DND-41 (cell line): ENCODE measurements at regions not wholly inside any gene's neighbourhood (a gene's known extent, or its start where the extent isn't known, plus 50 kb on each side); places are given as distances from the start of the nearest gene placed in this dataset.

Experiments
- ATAC-seq: fragments of 200-7000 bp; cut with Tn5 transposase; 3 replicates; pipeline ENCODE4 v1.9.1; 2021; ENCODE audit warnings: low read depth; ENCODE audit not compliant: insufficient read depth
- DNase-seq: peaks from one replicate; pipeline ENCODE4 v3.0.0-alpha.2; 2020
- H2AFZ ChIP-seq: 2 replicates; pipeline ENCODE4 v1.6.0; 2012; ENCODE audit warnings: low read depth, low read length
- H3K27ac ChIP-seq: 2 replicates; pipeline ENCODE4 v1.5.1; 2012; ENCODE audit warnings: low read length, inconsistent platforms
- H3K27me3 ChIP-seq: fragments of 200-600 bp; sonication (generic); 2 replicates; pipeline ENCODE4 v1.6.0; 2012; ENCODE audit warnings: low read length, mild to moderate bottlenecking, inconsistent platforms; ENCODE audit not compliant: insufficient read depth, poor library complexity
- H3K36me3 ChIP-seq: 2 replicates; pipeline ENCODE4 v1.5.1; 2012; ENCODE audit warnings: low read length, inconsistent platforms; ENCODE audit not compliant: insufficient read depth
- H3K4me1 ChIP-seq: 2 replicates; pipeline ENCODE4 v1.5.1; 2012; ENCODE audit warnings: mild to moderate bottlenecking, low read length; ENCODE audit not compliant: insufficient read depth
- H3K4me2 ChIP-seq: 2 replicates; pipeline ENCODE4 v1.6.0; 2012; ENCODE audit warnings: mild to moderate bottlenecking, moderate library complexity, low read length, inconsistent platforms; ENCODE audit not compliant: insufficient read depth
- H3K4me3 ChIP-seq, 2 experiments: fragments of 200-600 bp in 1 of 2; shearing (Covaris generic) in 1 of 2; 2 replicates each; pipeline ENCODE4 v1.5.1; 2012 to 2016; ENCODE audit warnings: inconsistent platforms in 2 of 2, low read length in 2 of 2, mild to moderate bottlenecking in 2 of 2, low read depth in 1 of 2, moderate library complexity in 1 of 2
- H3K79me2 ChIP-seq: 2 replicates; pipeline ENCODE4 v1.6.0; 2012; ENCODE audit warnings: low read length, inconsistent platforms; ENCODE audit not compliant: insufficient read depth
- H3K9ac ChIP-seq: 2 replicates; pipeline ENCODE4 v1.6.0; 2012; ENCODE audit warnings: low read depth, mild to moderate bottlenecking, inconsistent platforms, low read length, moderate library complexity
- H3K9me3 ChIP-seq: 2 replicates; pipeline ENCODE4 v1.5.1; 2012; ENCODE audit warnings: low read length, moderate library complexity, mild to moderate bottlenecking, inconsistent platforms; ENCODE audit not compliant: insufficient read depth, severe bottlenecking
- H4K20me1 ChIP-seq: 2 replicates; pipeline ENCODE4 v1.6.0; 2012; ENCODE audit warnings: low read length; ENCODE audit not compliant: insufficient read depth
- EZH2 ChIP-seq: IDR thresholded peaks from 3 replicates; pipeline ENCODE4 v1.6.1; 2012; ENCODE audit warnings: borderline replicate concordance, low read depth, mild to moderate bottlenecking, moderate library complexity, low read length, inconsistent platforms; ENCODE audit not compliant: severe bottlenecking
- TF ChIP-seq, protein P1 (sequence below): IDR thresholded peaks from 2 replicates; pipeline ENCODE4 v1.5.1; 2012; ENCODE audit warnings: borderline replicate concordance, low read length, moderate library complexity, mild to moderate bottlenecking; ENCODE audit not compliant: poor library complexity, severe bottlenecking; ENCODE audit errors: extremely low read depth

DNA sequence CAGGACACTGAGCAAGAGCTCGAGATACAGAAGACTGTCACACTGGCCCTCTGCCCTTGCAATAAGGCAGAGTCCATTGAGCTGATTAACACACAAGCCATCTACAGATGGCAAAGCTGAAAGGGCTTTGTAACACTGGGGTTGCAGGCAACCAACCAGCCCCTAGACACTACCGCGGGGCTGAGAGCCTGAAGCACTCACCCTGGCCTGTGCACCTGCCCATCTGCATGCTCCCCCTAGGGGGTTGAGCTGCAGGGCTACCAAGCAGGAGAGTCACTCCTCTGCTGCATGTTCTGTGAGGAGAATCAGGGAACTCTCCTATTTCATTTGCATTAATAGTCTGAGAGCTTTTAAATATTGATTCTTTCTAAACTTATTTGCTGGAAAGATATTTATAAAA is 128.1 kb upstream of the VIPR2 start:
- Histone ChIP-seq H3K79me2 (no peaks in the 10 kb centered on the region), H3K36me3 (no peaks in the 10 kb centered on the region), H3K9ac (no peak overlapping the region), H3K4me3 (no peak overlapping the region), H4K20me1 (no peaks in the 10 kb centered on the region), H3K4me2 (no peak overlapping the region), H3K9me3 (peaks cover 22% of the 10 kb centered on the region), H2AFZ (no peak overlapping the region), H3K27me3 (no peaks in the 10 kb centered on the region), H3K4me1 (peaks cover 7% of the 10 kb centered on the region), H3K27ac (no peak overlapping the region)
- DNase-seq = no peak
- TF ChIP-seq, protein P1, sequence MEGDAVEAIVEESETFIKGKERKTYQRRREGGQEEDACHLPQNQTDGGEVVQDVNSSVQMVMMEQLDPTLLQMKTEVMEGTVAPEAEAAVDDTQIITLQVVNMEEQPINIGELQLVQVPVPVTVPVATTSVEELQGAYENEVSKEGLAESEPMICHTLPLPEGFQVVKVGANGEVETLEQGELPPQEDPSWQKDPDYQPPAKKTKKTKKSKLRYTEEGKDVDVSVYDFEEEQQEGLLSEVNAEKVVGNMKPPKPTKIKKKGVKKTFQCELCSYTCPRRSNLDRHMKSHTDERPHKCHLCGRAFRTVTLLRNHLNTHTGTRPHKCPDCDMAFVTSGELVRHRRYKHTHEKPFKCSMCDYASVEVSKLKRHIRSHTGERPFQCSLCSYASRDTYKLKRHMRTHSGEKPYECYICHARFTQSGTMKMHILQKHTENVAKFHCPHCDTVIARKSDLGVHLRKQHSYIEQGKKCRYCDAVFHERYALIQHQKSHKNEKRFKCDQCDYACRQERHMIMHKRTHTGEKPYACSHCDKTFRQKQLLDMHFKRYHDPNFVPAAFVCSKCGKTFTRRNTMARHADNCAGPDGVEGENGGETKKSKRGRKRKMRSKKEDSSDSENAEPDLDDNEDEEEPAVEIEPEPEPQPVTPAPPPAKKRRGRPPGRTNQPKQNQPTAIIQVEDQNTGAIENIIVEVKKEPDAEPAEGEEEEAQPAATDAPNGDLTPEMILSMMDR = no peak
- no peak for TF ChIP-seq EZH2
- peak; percentile 52; the same call in 1 of the 3 replicates for ATAC-seq

DNA sequence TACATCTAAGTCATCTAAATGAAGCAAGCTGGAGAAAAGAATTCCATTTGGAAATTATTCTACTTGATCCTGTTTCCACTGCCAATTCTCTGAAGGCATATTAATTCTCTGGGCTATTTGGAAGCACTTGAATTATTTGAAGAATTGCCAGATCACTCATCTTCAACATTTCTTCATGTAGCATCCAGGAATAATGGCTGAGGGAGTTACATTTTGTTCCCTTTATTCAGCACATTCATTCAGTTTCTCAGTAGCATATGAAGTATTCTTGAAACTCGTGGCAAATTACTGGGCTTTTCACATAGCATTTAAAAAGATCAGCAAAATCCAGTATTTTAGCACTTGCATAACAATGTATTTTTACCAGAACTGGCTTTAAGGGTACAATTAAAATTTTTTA is 127.1 kb upstream of the VIPR2 start:
- Histone ChIP-seq H3K9ac (no peak overlapping the region), H3K27ac (no peak overlapping the region), H3K4me2 (no peak overlapping the region), H2AFZ (no peak overlapping the region), H3K79me2 (no peaks in the 10 kb centered on the region), H3K4me3 (no peak overlapping the region), H3K9me3 (peaks cover 21% of the 10 kb centered on the region), H3K27me3 (no peaks in the 10 kb centered on the region), H3K4me1 (no peaks in the 10 kb centered on the region), H3K36me3 (no peaks in the 10 kb centered on the region), H4K20me1 (no peaks in the 10 kb centered on the region)
- TF ChIP-seq, protein P1 = no peak
- TF ChIP-seq EZH2 = no peak
- DNase-seq (no peak), ATAC-seq (no peak)

- no peak overlapping the region for H3K4me3 ChIP-seq
- no peaks in the 10 kb centered on the region for H3K79me2 ChIP-seq
- no peaks in the 10 kb centered on the region for H4K20me1 ChIP-seq
- no peak overlapping the region for H2AFZ ChIP-seq
- H3K27ac ChIP-seq = no peak overlapping the region
- H3K27me3 ChIP-seq = no peaks in the 10 kb centered on the region
- H3K36me3 ChIP-seq = no peaks in the 10 kb centered on the region
- H3K4me2 ChIP-seq = no peak overlapping the region
- ATAC-seq = no peak
- no peak overlapping the region for H3K9ac ChIP-seq
- DNase-seq = no peak
- peaks cover 19% of the 10 kb centered on the region for H3K9me3 ChIP-seq
- TF ChIP-seq, protein P1 = no peak
- TF ChIP-seq EZH2 = no peak
- no peaks in the 10 kb centered on the region for H3K4me1 ChIP-seq
These were observed 125.1 kb upstream of the VIPR2 start for GRCh38 chr7:159269745-159270144.

GRCh38 chr7:159263430-159263829 is 118.8 kb upstream of the VIPR2 start:
- H4K20me1 ChIP-seq = no peaks in the 10 kb centered on the region
- H3K79me2 ChIP-seq = no peaks in the 10 kb centered on the region
- DNase-seq = no peak
- TF ChIP-seq, protein P1 = no peak
- no peak for TF ChIP-seq EZH2
- peaks cover 7% of the 10 kb centered on the region for H3K9me3 ChIP-seq
- H3K4me2 ChIP-seq = no peak overlapping the region
- no peaks in the 10 kb centered on the region for H3K36me3 ChIP-seq
- no peaks in the 10 kb centered on the region for H3K4me1 ChIP-seq
- H2AFZ ChIP-seq = no peak overlapping the region
- no peak overlapping the region for H3K4me3 ChIP-seq
- H3K27me3 ChIP-seq = no peaks in the 10 kb centered on the region
- H3K27ac ChIP-seq = no peak overlapping the region
- no peak overlapping the region for H3K9ac ChIP-seq
- ATAC-seq = no peak
